GM12873 (cell line): ENCODE measurements at regions not wholly inside any gene's neighbourhood (a gene's known extent, or its start where the extent isn't known, plus 50 kb on each side); places are given as distances from the start of the nearest gene placed in this dataset.

Source experiments
- CTCF ChIP-seq: IDR thresholded peaks from 2 replicates; pipeline ENCODE4 v1.5.1; 2012; ENCODE audit warnings: low read depth, mild to moderate bottlenecking, moderate library complexity, low read length, control low read depth; ENCODE audit not compliant: insufficient read depth; ENCODE audit errors: missing control alignments

DNA sequence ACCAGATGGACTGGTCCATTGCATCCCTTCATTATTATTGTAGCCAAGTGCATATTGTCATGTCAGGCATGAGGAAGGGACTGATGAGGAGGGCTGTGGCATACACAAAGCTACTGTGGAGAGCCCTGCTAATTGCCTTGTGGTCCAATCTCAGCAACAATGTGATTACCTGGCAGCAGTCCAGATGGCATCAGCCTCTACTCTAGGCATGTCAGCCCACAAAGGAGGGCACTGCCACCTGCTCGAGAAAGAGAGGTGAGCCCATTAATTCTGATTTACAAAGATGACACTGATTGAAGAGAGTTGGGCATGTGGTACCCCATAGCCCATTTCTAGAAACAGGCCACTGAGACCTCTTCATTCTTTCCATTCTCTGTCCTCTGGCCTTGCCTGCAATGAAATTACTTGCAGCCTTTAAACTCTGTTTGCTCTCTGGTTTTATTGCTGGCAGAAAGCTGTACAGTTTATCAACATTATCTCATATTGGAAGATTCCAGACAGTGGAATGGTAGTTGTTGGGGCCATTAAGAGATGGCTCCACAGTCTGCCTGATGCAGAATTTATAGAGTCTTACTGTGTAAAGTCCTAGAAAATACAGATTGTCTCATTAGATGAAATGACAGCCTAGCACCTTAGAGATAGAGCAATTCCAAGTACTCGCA, 307.7 kb downstream of the ARPP21 start:
- TF ChIP-seq CTCF, result no peak

- TF ChIP-seq CTCF, result no peak
Observed at GRCh38 chr3:35950021-35950420, 310.7 kb downstream of the ARPP21 start.

DNA sequence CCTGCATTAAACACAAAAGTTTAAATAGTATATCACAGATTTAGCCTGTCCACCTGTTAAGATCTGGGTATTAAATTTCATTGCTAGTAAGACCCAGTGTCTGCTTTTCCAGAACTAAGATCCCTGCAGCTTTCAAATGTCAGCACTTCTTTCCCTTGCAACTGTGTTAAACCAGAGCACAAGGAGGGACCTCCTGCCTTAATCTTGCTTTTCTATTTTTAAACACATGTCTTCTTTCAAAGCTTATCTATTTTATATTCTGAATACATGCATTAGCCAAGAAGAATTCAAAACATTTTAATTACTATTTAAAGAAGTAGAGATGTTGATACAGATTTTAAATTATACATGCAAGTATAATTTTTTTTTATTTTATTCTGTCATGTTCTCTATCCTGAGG, 315.1 kb downstream of the ARPP21 start:
- TF ChIP-seq CTCF, result no peak

GRCh38 chr3:35965908-35966307, 326.6 kb downstream of the ARPP21 start:
- peak; percentile 44 for TF ChIP-seq CTCF

GRCh38 chr3:35966629-35967464, 327.5 kb downstream of the ARPP21 start:
- no peak for TF ChIP-seq CTCF

DNA sequence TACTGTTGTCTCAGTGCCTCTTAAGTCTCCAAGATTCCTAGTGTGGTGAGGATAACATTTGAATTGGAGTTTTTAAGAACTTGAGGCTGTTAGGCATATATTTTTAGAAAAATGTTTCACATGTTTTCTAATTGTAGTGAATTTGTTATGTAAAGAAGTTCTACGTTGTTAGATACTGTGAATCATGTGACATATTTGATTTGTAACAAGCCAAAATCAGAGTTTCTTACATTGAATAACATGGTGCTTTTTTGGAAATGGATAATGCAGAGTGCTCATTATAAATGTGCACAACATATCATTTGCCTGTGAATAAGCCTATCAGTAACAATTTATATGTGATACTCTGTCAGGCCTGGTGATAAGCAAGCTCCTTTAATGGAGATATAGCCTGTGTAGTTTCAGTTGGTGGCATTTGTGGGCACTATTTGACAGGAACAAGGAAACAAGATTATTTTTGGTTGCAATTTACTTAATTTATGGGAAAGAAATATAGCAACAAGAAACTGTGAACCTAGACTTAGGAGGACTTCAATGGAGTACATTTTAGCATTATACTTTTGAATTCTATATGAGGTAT, 328.8 kb downstream of the ARPP21 start:
- TF ChIP-seq CTCF, result no peak

DNA sequence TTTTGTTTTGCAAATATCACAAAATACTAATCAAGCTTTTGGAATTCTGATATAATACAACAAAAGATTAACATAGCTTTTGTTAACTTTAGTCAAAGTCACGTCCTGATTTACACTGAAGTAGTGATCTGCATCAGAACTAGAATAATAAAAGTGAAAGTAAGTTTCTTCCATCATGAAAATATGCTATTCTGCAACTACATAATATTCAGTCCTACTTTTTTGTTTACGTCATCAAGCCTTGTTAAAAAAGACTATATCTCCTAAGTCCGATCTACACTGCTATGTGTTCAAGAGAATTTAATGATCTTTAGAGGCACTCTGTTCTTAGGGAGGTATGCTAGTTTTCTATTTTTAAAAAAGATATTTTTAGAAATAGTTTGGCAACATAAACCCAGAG, 330.1 kb downstream of the ARPP21 start:
- no peak for TF ChIP-seq CTCF
